WTC11 (cell line): ENCODE measurements at regions not wholly inside any gene's neighbourhood (a gene's known extent, or its start where the extent isn't known, plus 50 kb on each side); places are given as distances from the start of the nearest gene placed in this dataset.

Experiments used
- ATAC-seq: fragments of 200-7000 bp; cut with Tn5 transposase; 2 replicates; pipeline ENCODE4 v1.10.0; 2021; ENCODE audit warnings: mild to moderate bottlenecking, moderate library complexity
- CTCF ChIA-PET: fragments of 300-600 bp; sonication (Branson Sonifier 250); formaldehyde crosslinking; loops from one replicate; lab custom pipeline; 2021; ENCODE audit warnings: antibody characterized with exemption; lab: Charles Lee
- POLR2A ChIA-PET: fragments of 350-600 bp; sonication (Branson Sonifier 250); formaldehyde crosslinking; loops from one replicate; lab custom pipeline; 2021; ENCODE audit warnings: antibody characterized with exemption; lab: Charles Lee
- DNase-seq: peaks from one replicate; pipeline ENCODE4 v3.0.0; 2021; ENCODE audit warnings: low spot score
- H3K27ac Mint-ChIP-seq: 2 replicates; pipeline ENCODE4 v1.8.0; 2021; ENCODE audit warnings: mixed read lengths
- H3K27me3 Mint-ChIP-seq: 2 replicates; pipeline ENCODE4 v1.8.0; 2021; ENCODE audit warnings: low read depth, mild to moderate bottlenecking, moderate library complexity, mixed read lengths
- H3K36me3 Mint-ChIP-seq: 2 replicates; pipeline ENCODE4 v1.8.0; 2021; ENCODE audit warnings: mixed read lengths
- H3K4me1 Mint-ChIP-seq: 2 replicates; pipeline ENCODE4 v1.8.0; 2022; ENCODE audit warnings: mixed read lengths
- H3K4me3 Mint-ChIP-seq: 2 replicates; pipeline ENCODE4 v1.8.0; 2021; ENCODE audit warnings: mild to moderate bottlenecking, moderate library complexity, mixed read lengths
- H3K9me3 Mint-ChIP-seq: 2 replicates; pipeline ENCODE4 v1.8.0; 2021; ENCODE audit warnings: mixed read lengths
- E2F4 ChIP-seq: sonication (generic); formaldehyde crosslinking; IDR thresholded peaks from 2 replicates; pipeline ENCODE4 v1.8.1; 2022; ENCODE audit warnings: low read depth, mild to moderate bottlenecking, moderate library complexity, missing genetic modification reagents, borderline replicate concordance
- E2F5 ChIP-seq: sonication (generic); formaldehyde crosslinking; IDR thresholded peaks from 2 replicates; pipeline ENCODE4 v1.8.1; 2022; ENCODE audit warnings: mild to moderate bottlenecking, moderate library complexity, missing genetic modification reagents
- ERG ChIP-seq: fragments of 250-450 bp; sonication (Bioruptor Pico); IDR thresholded peaks from 2 replicates; pipeline ENCODE4 v1.8.0; 2021; ENCODE audit warnings: mild to moderate bottlenecking
- HMGA2 ChIP-seq: fragments of 250-450 bp; sonication (Bioruptor Pico); IDR thresholded peaks from 2 replicates; pipeline ENCODE4 v1.4.0; 2021; ENCODE audit warnings: mild to moderate bottlenecking, moderate library complexity
- JAZF1 ChIP-seq: fragments of 250-450 bp; sonication (Bioruptor Pico); IDR thresholded peaks from 2 replicates; pipeline ENCODE4 v1.9.0; 2021; ENCODE audit warnings: moderate library complexity, mild to moderate bottlenecking, inconsistent platforms
- JUN ChIP-seq: sonication (generic); formaldehyde crosslinking; IDR thresholded peaks from 2 replicates; pipeline ENCODE4 v1.8.0; 2023; ENCODE audit warnings: mild to moderate bottlenecking, missing genetic modification reagents
- MLX ChIP-seq: sonication (generic); formaldehyde crosslinking; IDR thresholded peaks from 2 replicates; pipeline ENCODE4 v1.8.1; 2023; ENCODE audit warnings: mild to moderate bottlenecking, missing genetic modification reagents, moderate library complexity
- NFATC4 ChIP-seq: fragments of 250-450 bp; sonication (Bioruptor Pico); IDR thresholded peaks from 2 replicates; pipeline ENCODE4 v1.9.0; 2021; ENCODE audit warnings: mild to moderate bottlenecking
- NR1H2 ChIP-seq: sonication (generic); formaldehyde crosslinking; IDR thresholded peaks from 2 replicates; pipeline ENCODE4 v1.9.0; 2021; ENCODE audit warnings: mild to moderate bottlenecking, moderate library complexity, missing genetic modification reagents
- NR2C2 ChIP-seq: sonication (generic); formaldehyde crosslinking; IDR thresholded peaks from 2 replicates; pipeline ENCODE4 v1.8.0; 2022; ENCODE audit warnings: mild to moderate bottlenecking, missing genetic modification reagents
- OVOL2 ChIP-seq: fragments of 250-450 bp; sonication (Bioruptor Pico); IDR thresholded peaks from 2 replicates; pipeline ENCODE4 v1.9.0; 2021; ENCODE audit warnings: mild to moderate bottlenecking, borderline replicate concordance
- PRRX2 ChIP-seq: fragments of 250-450 bp; sonication (Bioruptor Pico); IDR thresholded peaks from 2 replicates; pipeline ENCODE4 v1.8.0; 2021; ENCODE audit warnings: mild to moderate bottlenecking
- SMAD4 ChIP-seq: sonication (generic); formaldehyde crosslinking; IDR thresholded peaks from 2 replicates; pipeline ENCODE4 v1.8.0; 2022; ENCODE audit warnings: mild to moderate bottlenecking, missing genetic modification reagents
- STAT6 ChIP-seq: sonication (generic); formaldehyde crosslinking; conservative IDR thresholded peaks from 2 replicates; pipeline ENCODE4 v1.8.1; 2023; ENCODE audit warnings: mild to moderate bottlenecking, low read depth, missing genetic modification reagents, moderate library complexity
- TCF7 ChIP-seq: sonication (generic); formaldehyde crosslinking; IDR thresholded peaks from 2 replicates; pipeline ENCODE4 v1.8.0; 2022; ENCODE audit warnings: mild to moderate bottlenecking, low read depth, missing genetic modification reagents, moderate library complexity
- USF2 ChIP-seq: sonication (generic); formaldehyde crosslinking; IDR thresholded peaks from 2 replicates; pipeline ENCODE4 v1.8.1; 2023; ENCODE audit warnings: mild to moderate bottlenecking, missing genetic modification reagents, moderate library complexity
- ZBTB43 ChIP-seq: sonication (generic); formaldehyde crosslinking; IDR thresholded peaks from 2 replicates; pipeline ENCODE4 v1.8.1; 2023; ENCODE audit warnings: mild to moderate bottlenecking, missing genetic modification reagents
- ZNF423 ChIP-seq: fragments of 250-450 bp; sonication (Bioruptor Pico); IDR thresholded peaks from 2 replicates; pipeline ENCODE4 v2.1.2; 2022; ENCODE audit warnings: mild to moderate bottlenecking, moderate library complexity
- ZNF671 ChIP-seq: fragments of 250-450 bp; sonication (Bioruptor Pico); IDR thresholded peaks from 2 replicates; pipeline ENCODE4 v1.8.0; 2021; ENCODE audit warnings: mild to moderate bottlenecking
- ZSCAN18 ChIP-seq: fragments of 250-450 bp; sonication (Bioruptor Pico); IDR thresholded peaks from 2 replicates; pipeline ENCODE4 v2.1.2; 2022; ENCODE audit warnings: mild to moderate bottlenecking, moderate library complexity

- TF ChIP-seq NFATC4 (CRISPR knock-in tag), result no peak
- no peak for TF ChIP-seq ZNF423
- TF ChIP-seq TCF7 (CRISPR knock-in tag), result no peak
- no peak for TF ChIP-seq ZNF671
- no peak for TF ChIP-seq HMGA2 (CRISPR knock-in tag)
- no peak for TF ChIP-seq OVOL2 (CRISPR knock-in tag)
- TF ChIP-seq USF2, result no peak
Measured at GRCh38 chr13:21980049-21980448, 309.2 kb downstream of the FGF9 start (continued).

- H3K27me3 Mint-ChIP-seq, result no peaks in the 10 kb centered on the region; the same call in 1 of the 2 replicates
- DNase-seq, result no peak
- no peaks in the 10 kb centered on the region for H3K9me3 Mint-ChIP-seq
- H3K27ac Mint-ChIP-seq, result no peak overlapping the region
- no peak overlapping the region for H3K4me3 Mint-ChIP-seq
- POLR2A ChIA-PET, result no interaction called here
- TF ChIP-seq E2F5 (CRISPR knock-in tag) (no peak), NR1H2 (CRISPR knock-in tag) (no peak), NR2C2 (CRISPR knock-in tag) (no peak), STAT6 (CRISPR knock-in tag) (no peak), JUN (no peak), PRRX2 (no peak), MLX (no peak), ZBTB43 (no peak), ERG (CRISPR knock-in tag) (no peak), JAZF1 (CRISPR knock-in tag) (no peak), SMAD4 (CRISPR knock-in tag) (no peak), E2F4 (no peak), ZSCAN18 (CRISPR knock-in tag) (no peak), NFATC4 (CRISPR knock-in tag) (no peak)
- TF ChIP-seq, all 79 proteins: peak for 0
- Mint-ChIP-seq H3K36me3 (no peaks in the 10 kb centered on the region), H3K4me1 (0 out of 2 replicates have a peak, but pooled peaks cover 4% of the 10 kb centered on the region)
- ATAC-seq, result no peak
- CTCF ChIA-PET, result interaction anchor here (0.6 kb wide), 1 partner anchor 11 kb away, joined by 4 read pairs; no protein-coding TSS in a partner anchor
Measured at GRCh38 chr13:21984156-21984555, 313.3 kb downstream of the FGF9 start.
